GM21528 (cell line): ENCODE measurements at regions not wholly inside any gene's neighbourhood (a gene's known extent, or its start where the extent isn't known, plus 50 kb on each side); places are given as distances from the start of the nearest gene placed in this dataset.

Experiments
- ATAC-seq: cut with Tn5 transposase; IDR thresholded peaks from one replicate; pipeline ENCODE4 v1.9.1; 2021; ENCODE audit warnings: mild to moderate bottlenecking, moderate library complexity; ENCODE audit not compliant: unreplicated experiment, low FRiP score

DNA sequence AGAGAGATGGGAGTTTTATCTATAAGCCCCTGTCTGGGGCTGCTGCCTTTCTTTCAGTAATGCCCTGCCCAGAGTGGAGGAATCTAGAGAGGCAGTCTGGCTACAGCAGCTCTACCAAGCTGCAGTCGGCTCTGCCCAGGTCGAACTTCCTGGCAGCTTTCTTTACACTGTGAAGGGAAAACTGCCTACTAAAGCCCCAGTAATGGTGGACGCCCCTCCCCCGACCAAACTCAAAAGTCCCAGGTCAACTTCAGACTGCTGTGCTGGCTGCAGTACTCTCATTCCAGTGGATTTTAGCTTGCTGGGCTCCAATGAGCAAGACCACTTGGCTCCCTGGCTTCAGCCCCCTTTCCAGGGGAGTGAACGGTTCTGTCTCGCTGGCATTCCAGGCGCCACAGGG is 65.9 kb upstream of the RARB start:
- no peak for ATAC-seq

DNA sequence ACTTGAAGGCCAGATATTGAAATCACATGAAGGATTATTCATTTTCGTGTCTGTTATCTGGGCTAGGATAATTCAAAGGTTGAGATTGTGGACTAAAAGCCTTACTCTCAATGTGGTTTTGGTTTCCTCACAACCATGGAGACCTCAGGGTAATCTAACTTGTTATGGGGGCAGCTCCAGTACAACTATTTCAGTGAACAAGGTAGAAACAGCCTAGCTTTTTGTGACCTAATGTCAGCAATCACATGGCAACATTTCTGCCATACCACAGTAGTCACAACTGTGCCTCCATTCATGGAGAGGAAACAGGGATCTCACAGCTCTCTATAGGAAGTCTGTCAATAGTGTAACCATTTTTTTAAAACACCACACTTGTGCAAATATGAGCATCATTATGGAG is 62.4 kb upstream of the RARB start:
- no peak for ATAC-seq

DNA sequence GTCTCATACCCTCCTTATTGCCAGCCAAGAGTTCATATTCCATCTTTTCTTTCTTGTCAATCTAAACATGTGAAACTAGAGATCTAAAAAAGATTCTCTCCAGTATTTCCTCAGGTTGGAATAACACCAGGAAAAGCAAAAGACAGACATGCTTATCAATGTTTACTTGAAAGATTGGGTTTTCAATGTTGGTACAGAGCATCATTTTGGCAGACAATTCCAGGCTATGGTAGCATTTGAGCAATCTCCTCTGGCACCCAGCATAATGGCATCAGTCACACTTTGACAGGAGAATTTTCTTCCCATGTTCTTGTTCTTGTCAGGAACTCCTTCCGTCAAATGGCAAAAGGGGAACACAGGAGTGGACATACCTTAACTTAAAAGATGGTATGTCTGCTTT is 61.0 kb upstream of the RARB start:
- ATAC-seq = no peak

- no peak for ATAC-seq
Measured at GRCh38 chr3:25372167-25372566, 55.9 kb upstream of the RARB start.

GRCh38 chr3:25376340-25376739 is 51.7 kb upstream of the RARB start:
- ATAC-seq = no peak

GRCh38 chr3:25377042-25377441 is 51.0 kb upstream of the RARB start:
- ATAC-seq = no peak
